ENCODE measurements at regions not wholly inside any gene's neighbourhood (a gene's known extent, or its start where the extent isn't known, plus 50 kb on each side); places are given as distances from the start of the nearest gene placed in this dataset.

- Histone ChIP-seq H4K20me1 (ENCODE audit: insufficient read depth, low read length, poor library complexity, severe bottlenecking) (no peaks in the 10 kb centered on the region), H3K4me1 (ENCODE audit: insufficient read depth, low read length, poor library complexity, severe bottlenecking) (no peaks in the 10 kb centered on the region), H3K4me2 (ENCODE audit: low read depth, low read length, poor library complexity, severe bottlenecking) (no peak overlapping the region), H3F3A (ENCODE audit: low read depth) (no peaks in the 10 kb centered on the region), H3K36me3 (ENCODE audit: insufficient read depth, low read length) (no peaks in the 10 kb centered on the region), H3K9me2 (replicated peaks; ENCODE audit: low read depth, low read length) (no peaks in the 10 kb centered on the region), H2AFZ (ENCODE audit: low read length) (no peak overlapping the region), H3K9ac (ENCODE audit: low read depth, low read length, poor library complexity, severe bottlenecking) (no peak overlapping the region), H3K9me3 (ENCODE audit: insufficient read depth, low read depth, low read length) (no peaks in the 10 kb centered on the region), H3K27me3 (ENCODE audit: insufficient read depth, low read length, poor library complexity, severe bottlenecking) (no peaks in the 10 kb centered on the region), H3K4me3 (ENCODE audit: low read length, poor library complexity, severe bottlenecking) (no peak overlapping the region), H3K79me2 (ENCODE audit: insufficient read depth, low read length) (no peaks in the 10 kb centered on the region)
- TF ChIP-seq CTCF (conservative IDR thresholded peaks at IDR 0.05; ENCODE audit: low read length), result no peak
- no peak for TF ChIP-seq EZH2phosphoT487 (IDR thresholded peaks at IDR 0.05; ENCODE audit: borderline replicate concordance)
Measured at GRCh38 chr2:219851801-219852481, 224.5 kb downstream of the SLC4A3 start.

DNA sequence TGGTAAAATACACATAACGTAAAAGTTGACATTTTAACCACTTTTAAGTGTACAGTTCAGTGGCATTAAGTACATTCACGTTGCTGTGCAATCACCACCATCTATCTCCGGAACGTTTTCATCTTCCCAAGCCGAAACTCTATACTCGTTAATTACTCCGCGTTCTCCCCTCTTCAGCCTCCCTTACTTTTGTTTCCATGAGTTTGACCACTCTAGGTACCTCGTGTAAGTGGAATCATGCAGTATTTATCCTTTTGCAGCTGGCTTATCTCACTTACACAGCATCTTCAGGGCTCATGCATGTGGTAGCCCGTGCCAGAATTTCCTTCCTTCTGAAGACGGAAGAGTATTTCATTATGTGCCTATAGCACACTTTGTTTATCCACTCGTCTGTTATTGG is 225.2 kb downstream of the SLC4A3 start:
- H3K9me2 ChIP-seq (replicated peaks; ENCODE audit: low read depth, low read length), result no peaks in the 10 kb centered on the region
- H3K27me3 ChIP-seq (ENCODE audit: insufficient read depth, low read length, poor library complexity, severe bottlenecking), result no peaks in the 10 kb centered on the region
- H2AFZ ChIP-seq (ENCODE audit: low read length), result no peak overlapping the region
- H3K4me2 ChIP-seq (ENCODE audit: low read depth, low read length, poor library complexity, severe bottlenecking), result no peak overlapping the region
- H3K9ac ChIP-seq (ENCODE audit: low read depth, low read length, poor library complexity, severe bottlenecking), result no peak overlapping the region
- H3K79me2 ChIP-seq (ENCODE audit: insufficient read depth, low read length), result no peaks in the 10 kb centered on the region
- H3K4me1 ChIP-seq (ENCODE audit: insufficient read depth, low read length, poor library complexity, severe bottlenecking), result no peaks in the 10 kb centered on the region
- no peaks in the 10 kb centered on the region for H3F3A ChIP-seq (ENCODE audit: low read depth)
- TF ChIP-seq EZH2phosphoT487 (IDR thresholded peaks at IDR 0.05; ENCODE audit: borderline replicate concordance), result no peak
- no peak for TF ChIP-seq CTCF (conservative IDR thresholded peaks at IDR 0.05; ENCODE audit: low read length)
- no peak overlapping the region for H3K4me3 ChIP-seq (ENCODE audit: low read length, poor library complexity, severe bottlenecking)
- H3K9me3 ChIP-seq (ENCODE audit: insufficient read depth, low read depth, low read length), result no peaks in the 10 kb centered on the region
- no peaks in the 10 kb centered on the region for H3K36me3 ChIP-seq (ENCODE audit: insufficient read depth, low read length)
- H4K20me1 ChIP-seq (ENCODE audit: insufficient read depth, low read length, poor library complexity, severe bottlenecking), result no peaks in the 10 kb centered on the region

- no peaks in the 10 kb centered on the region for H3K79me2 ChIP-seq (ENCODE audit: insufficient read depth, low read length)
Measured at GRCh38 chr2:219856602-219857001, 229.2 kb downstream of the SLC4A3 start.

More at GRCh38 chr2:219856602-219857001, 229.2 kb downstream of the SLC4A3 start:
- Histone ChIP-seq H2AFZ (ENCODE audit: low read length) (no peak overlapping the region), H3K9ac (ENCODE audit: low read depth, low read length, poor library complexity, severe bottlenecking) (no peak overlapping the region), H3K4me3 (ENCODE audit: low read length, poor library complexity, severe bottlenecking) (no peak overlapping the region), H3F3A (ENCODE audit: low read depth) (no peaks in the 10 kb centered on the region), H3K9me2 (replicated peaks; ENCODE audit: low read depth, low read length) (no peaks in the 10 kb centered on the region), H3K9me3 (ENCODE audit: insufficient read depth, low read depth, low read length) (no peaks in the 10 kb centered on the region), H3K4me2 (ENCODE audit: low read depth, low read length, poor library complexity, severe bottlenecking) (no peak overlapping the region), H4K20me1 (ENCODE audit: insufficient read depth, low read length, poor library complexity, severe bottlenecking) (no peaks in the 10 kb centered on the region), H3K4me1 (ENCODE audit: insufficient read depth, low read length, poor library complexity, severe bottlenecking) (no peaks in the 10 kb centered on the region), H3K36me3 (ENCODE audit: insufficient read depth, low read length) (no peaks in the 10 kb centered on the region), H3K27me3 (ENCODE audit: insufficient read depth, low read length, poor library complexity, severe bottlenecking) (no peaks in the 10 kb centered on the region)
- TF ChIP-seq CTCF (conservative IDR thresholded peaks at IDR 0.05; ENCODE audit: low read length) (no peak), EZH2phosphoT487 (IDR thresholded peaks at IDR 0.05; ENCODE audit: borderline replicate concordance) (no peak)

All from Loucy (cell line).